Right renal cortex interstitium (tissue), 3 donors: ENCODE measurements at regions not wholly inside any gene's neighbourhood (a gene's known extent, or its start where the extent isn't known, plus 50 kb on each side); places are given as distances from the start of the nearest gene placed in this dataset.

ENCODE experiments used
- DNase-seq, 3 donors: peaks; one replicate each; pipeline ENCODE4 v3.0.0-alpha.2; 2013; ENCODE audit warnings: low read depth in 3 of 3, low spot score in 2 of 3

GRCh38 chr14:42877716-42878115, 1271.0 kb downstream of the LRFN5 start:
- DNase-seq: no peak

- DNase-seq: no peak
Measured at GRCh38 chr14:42872786-42873185, 1266.1 kb downstream of the LRFN5 start.

GRCh38 chr14:42869681-42870080, 1263.0 kb downstream of the LRFN5 start:
- DNase-seq: no peak

- no peak for DNase-seq
Measured at GRCh38 chr14:42862114-42862513, 1255.4 kb downstream of the LRFN5 start.

- no peak for DNase-seq
Measured at GRCh38 chr14:42860371-42860770, 1253.7 kb downstream of the LRFN5 start.

- no peak for DNase-seq
Measured at GRCh38 chr14:42856106-42856505, 1249.4 kb downstream of the LRFN5 start.

- no peak for DNase-seq
Measured at GRCh38 chr14:42855085-42855484, 1248.4 kb downstream of the LRFN5 start.

GRCh38 chr14:42854061-42854460, 1247.4 kb downstream of the LRFN5 start:
- DNase-seq: no peak

DNA sequence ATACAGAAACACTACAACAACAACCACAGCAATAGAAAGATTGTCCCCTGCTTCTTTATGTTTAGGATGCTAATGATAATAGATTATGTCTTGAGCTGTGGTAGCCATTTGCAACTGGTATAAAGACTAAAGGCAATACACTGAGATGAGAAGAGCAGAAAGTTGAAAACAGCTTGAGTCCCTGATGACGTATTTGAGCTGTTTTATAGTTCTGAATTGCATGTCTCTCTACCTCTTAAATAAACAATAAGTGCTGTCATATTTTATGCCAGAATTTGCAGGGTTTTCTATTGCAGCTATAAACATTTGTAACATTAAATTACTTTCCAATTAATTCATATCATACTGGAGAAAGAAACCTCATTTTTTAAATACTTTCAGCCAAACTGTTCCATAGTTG, 1242.0 kb downstream of the LRFN5 start:
- no peak for DNase-seq

- DNase-seq: no peak
Measured at GRCh38 chr14:42814817-42815216, 1208.1 kb downstream of the LRFN5 start.

- DNase-seq: no peak
Measured at GRCh38 chr14:42806909-42807315, 1200.2 kb downstream of the LRFN5 start.

- no peak for DNase-seq
Measured at GRCh38 chr14:42804141-42804540, 1197.5 kb downstream of the LRFN5 start.

GRCh38 chr14:42802346-42802745, 1195.7 kb downstream of the LRFN5 start:
- no peak for DNase-seq

DNA sequence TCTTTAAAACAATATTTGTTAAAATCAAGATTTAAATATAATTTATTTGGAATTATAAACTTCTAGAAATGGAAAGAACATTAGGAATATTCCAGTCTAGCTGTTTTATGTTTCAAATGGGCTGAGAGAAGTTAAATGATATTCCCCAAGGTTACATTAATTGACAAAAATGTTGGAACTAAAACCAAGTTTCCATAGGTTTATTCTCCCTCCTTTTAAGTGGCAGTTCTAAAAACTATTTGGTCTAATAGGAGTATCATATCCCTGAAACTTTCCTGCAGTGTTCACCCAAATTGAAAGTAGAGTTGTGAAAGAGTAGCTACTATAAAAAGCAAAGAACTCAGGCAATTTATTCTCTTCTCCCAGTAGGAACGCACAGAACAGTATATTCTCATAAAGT, 1185.5 kb downstream of the LRFN5 start:
- DNase-seq: no peak

DNA sequence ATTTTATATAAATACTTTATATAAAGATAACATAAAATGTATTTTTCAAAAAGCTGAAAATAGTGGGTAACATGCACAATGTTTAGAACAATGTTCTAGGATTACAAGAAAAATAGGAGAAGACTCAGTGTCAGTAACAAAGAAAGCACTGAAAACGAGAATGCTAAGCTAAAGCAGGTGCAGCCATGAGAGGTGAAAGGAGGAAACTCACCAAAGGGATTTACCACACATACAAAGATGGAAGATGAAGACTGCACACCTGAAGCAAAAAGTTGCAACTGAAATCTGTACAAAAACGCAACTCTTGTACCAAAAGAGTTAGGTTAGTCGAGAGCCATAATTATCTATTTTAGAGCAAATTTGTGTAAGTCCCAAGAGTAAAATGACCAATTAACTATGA, 1176.1 kb downstream of the LRFN5 start:
- no peak for DNase-seq

DNA sequence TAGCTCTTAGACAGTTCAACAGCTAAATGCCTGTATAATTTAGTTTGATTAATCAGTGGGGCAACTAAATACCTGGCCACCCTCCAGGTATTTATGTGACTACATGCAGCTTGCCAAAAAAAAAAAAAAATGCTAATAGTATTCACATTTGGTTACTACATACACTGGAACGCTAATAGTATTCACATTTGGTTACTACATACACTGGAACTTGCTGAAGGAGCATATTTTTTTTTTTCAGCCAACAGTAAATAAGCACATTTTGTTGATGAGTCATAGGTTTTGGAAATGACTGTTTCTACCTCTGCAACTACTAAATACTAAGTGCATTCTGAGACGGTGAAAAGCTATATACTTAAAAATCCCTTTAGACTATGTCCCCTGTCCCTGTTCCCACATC, 1172.3 kb downstream of the LRFN5 start:
- DNase-seq: no peak

DNA sequence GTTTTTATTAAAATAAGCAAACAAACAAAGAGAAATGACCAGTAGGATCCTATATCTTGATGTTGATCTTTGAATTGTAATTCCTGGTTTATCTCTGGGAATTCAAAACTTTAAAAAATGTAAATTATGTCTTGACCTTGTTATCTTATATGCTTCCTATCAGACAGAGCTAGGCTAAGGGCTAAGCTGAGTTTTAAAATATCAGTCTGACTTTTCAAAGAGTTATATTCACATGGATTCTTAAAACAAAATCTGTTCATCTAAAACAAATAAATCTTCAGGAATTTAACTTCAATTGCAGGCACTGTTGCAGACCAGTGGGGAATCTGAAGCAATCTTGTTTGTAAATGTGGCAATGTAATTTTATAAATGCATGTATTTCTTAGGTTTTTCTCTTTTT, 1144.1 kb downstream of the LRFN5 start:
- no peak for DNase-seq

- DNase-seq: no peak
Measured at GRCh38 chr14:42742084-42742483, 1135.4 kb downstream of the LRFN5 start.

DNA sequence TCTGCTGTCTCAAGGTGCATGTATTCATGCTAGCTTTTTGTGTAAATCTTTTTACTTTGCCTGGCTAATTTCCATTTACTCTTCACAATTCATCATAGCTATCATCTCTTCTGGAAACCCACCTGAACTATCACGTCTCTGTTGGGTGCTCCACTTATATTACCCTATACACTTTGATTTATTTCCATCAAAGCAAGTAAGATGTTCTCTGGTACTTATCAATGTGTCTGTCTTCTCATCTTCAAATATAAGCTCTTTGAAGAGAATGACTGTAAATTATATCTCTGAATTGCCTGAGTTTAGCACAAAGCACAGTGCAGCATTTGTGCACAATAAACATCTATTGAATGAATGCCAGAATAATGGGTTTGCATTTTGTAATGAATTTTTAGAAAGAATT, 1129.7 kb downstream of the LRFN5 start:
- DNase-seq: no peak

GRCh38 chr14:42734041-42734440, 1127.4 kb downstream of the LRFN5 start:
- no peak for DNase-seq

GRCh38 chr14:42732005-42732404, 1125.3 kb downstream of the LRFN5 start:
- DNase-seq: no peak

DNA sequence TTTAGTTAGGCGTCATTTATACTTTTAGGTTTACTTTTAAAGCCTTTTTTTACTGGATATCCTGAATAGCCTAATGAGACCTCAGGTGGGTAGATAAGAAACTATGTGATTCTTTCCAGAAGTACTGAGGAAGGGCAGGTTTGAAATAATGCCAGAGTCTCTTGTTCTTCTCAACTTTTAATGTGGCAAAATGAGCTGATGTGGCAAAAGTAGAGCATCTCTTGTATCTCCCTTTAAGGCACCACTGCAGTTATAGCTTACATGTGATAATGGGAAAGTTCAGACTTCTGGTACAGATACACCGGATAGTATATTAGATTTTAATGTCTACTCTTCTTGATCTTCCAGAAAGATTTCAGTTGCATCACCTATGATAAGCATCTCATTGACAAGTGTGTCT, 1124.8 kb downstream of the LRFN5 start:
- no peak for DNase-seq

- DNase-seq: no peak
Measured at GRCh38 chr14:42729681-42730080, 1123.0 kb downstream of the LRFN5 start.

- no peak for DNase-seq
Measured at GRCh38 chr14:42719391-42719790, 1112.7 kb downstream of the LRFN5 start.
